ENCODE measurements at regions not wholly inside any gene's neighbourhood (a gene's known extent, or its start where the extent isn't known, plus 50 kb on each side); places are given as distances from the start of the nearest gene placed in this dataset.

GRCh38 chr5:2584579-2585269 is 166.8 kb downstream of the IRX2 start (continued):
- TF ChIP-seq ZNF274 (IDR thresholded peaks at IDR 0.05; ENCODE audit: borderline replicate concordance, extremely low read depth, low read length) (no peak), POLR2A (IDR thresholded peaks at IDR 0.05; ENCODE audit: control extremely low read depth in 1 of 2, low read depth in 2 of 2, low read length in 2 of 2) (no peak), CTCF (IDR thresholded peaks at IDR 0.05; ENCODE audit: control extremely low read depth in 1 of 3, insufficient read depth in 1 of 3, low read depth in 1 of 3, low read length in 3 of 3) (no peak)

Data from H1 (cell line).